ENCODE measurements at regions not wholly inside any gene's neighbourhood (a gene's known extent, or its start where the extent isn't known, plus 50 kb on each side); places are given as distances from the start of the nearest gene placed in this dataset.
"Not testable (repeated sequence)": the region's sequence is repeated elsewhere in the genome, so short reads cannot be mapped to it uniquely, and the experiment has no call there.

GRCh38 chr13:88739195-88739594 is 1068.0 kb downstream of the SLITRK5 start:
- no peak for DNase-seq

GRCh38 chr13:88744289-88744688 is 1073.1 kb downstream of the SLITRK5 start:
- DNase-seq = no peak

- DNase-seq = no peak
These were observed 1073.8 kb downstream of the SLITRK5 start for GRCh38 chr13:88745011-88745410.

- DNase-seq = no peak
These were observed 1080.9 kb downstream of the SLITRK5 start for GRCh38 chr13:88752041-88752440.

GRCh38 chr13:88754141-88754540 is 1083.0 kb downstream of the SLITRK5 start:
- no peak for DNase-seq

GRCh38 chr13:88761145-88761544 is 1090.0 kb downstream of the SLITRK5 start:
- DNase-seq = no peak

GRCh38 chr13:88764103-88764502 is 1092.9 kb downstream of the SLITRK5 start:
- no peak for DNase-seq

GRCh38 chr13:88800505-88800904 is 1129.3 kb downstream of the SLITRK5 start:
- DNase-seq = no peak

GRCh38 chr13:88801361-88801760 is 1130.2 kb downstream of the SLITRK5 start:
- no peak for DNase-seq

- DNase-seq = no peak
These were observed 1131.7 kb downstream of the SLITRK5 start for GRCh38 chr13:88802886-88803285.

- DNase-seq = no peak
These were observed 1135.3 kb downstream of the SLITRK5 start for GRCh38 chr13:88806438-88806837.

- DNase-seq = no peak
These were observed 1146.4 kb downstream of the SLITRK5 start for GRCh38 chr13:88817560-88817959.

GRCh38 chr13:88823114-88823513 is 1151.9 kb downstream of the SLITRK5 start:
- DNase-seq = no peak

- no peak for DNase-seq
These were observed 1153.0 kb downstream of the SLITRK5 start for GRCh38 chr13:88824218-88824617.

- DNase-seq = no peak
These were observed 1168.9 kb downstream of the SLITRK5 start for GRCh38 chr13:88840085-88840484.

GRCh38 chr13:88852293-88852692 is 1181.1 kb downstream of the SLITRK5 start:
- not testable (repeated sequence) for DNase-seq

- DNase-seq = no peak
These were observed 1186.1 kb downstream of the SLITRK5 start for GRCh38 chr13:88857256-88857655.

GRCh38 chr13:88862095-88862620 is 1191.0 kb downstream of the SLITRK5 start:
- no peak for DNase-seq

- no peak for DNase-seq
These were observed 1191.9 kb downstream of the SLITRK5 start for GRCh38 chr13:88863116-88863515.

GRCh38 chr13:88866195-88866594 is 1195.0 kb downstream of the SLITRK5 start:
- DNase-seq = no peak

- DNase-seq = no peak
These were observed 1212.6 kb downstream of the SLITRK5 start for GRCh38 chr13:88883741-88884140.

GRCh38 chr13:88887045-88887662 is 1216.0 kb downstream of the SLITRK5 start:
- no peak for DNase-seq

- no peak for DNase-seq
These were observed 1224.2 kb downstream of the SLITRK5 start for GRCh38 chr13:88895261-88895941.

- DNase-seq = no peak
These were observed 1225.3 kb downstream of the SLITRK5 start for GRCh38 chr13:88896466-88896865.

Measured in effector CD8-positive, alpha-beta T cell (primary cell).